Neuronal stem cell (in vitro differentiated cells): ENCODE measurements at regions not wholly inside any gene's neighbourhood (a gene's known extent, or its start where the extent isn't known, plus 50 kb on each side); places are given as distances from the start of the nearest gene placed in this dataset.

ENCODE experiments used
- DNase-seq: peaks from one replicate; pipeline ENCODE4 v3.0.0-alpha.2; 2013; ENCODE audit warnings: low spot score
- H2AFZ ChIP-seq: one replicate; pipeline ENCODE4 v1.6.1; 2013; ENCODE audit warnings: mild to moderate bottlenecking, low read length, inconsistent platforms
- H2AK5ac ChIP-seq: 2 replicates; pipeline ENCODE4 v1.6.1; 2013; ENCODE audit warnings: low read depth, mild to moderate bottlenecking, inconsistent platforms, low read length, moderate library complexity, mixed read lengths
- H2BK120ac ChIP-seq: 2 replicates; pipeline ENCODE4 v1.6.1; 2013; ENCODE audit warnings: low read depth, mild to moderate bottlenecking, inconsistent platforms, low read length, moderate library complexity, mixed read lengths
- H2BK12ac ChIP-seq: one replicate; pipeline ENCODE4 v1.6.1; 2013; ENCODE audit warnings: low read length, inconsistent platforms
- H2BK15ac ChIP-seq: 2 replicates; pipeline ENCODE4 v1.6.1; 2013; ENCODE audit warnings: mild to moderate bottlenecking, low read length, inconsistent platforms, mixed read lengths
- H2BK5ac ChIP-seq: one replicate; pipeline ENCODE4 v1.6.1; 2013; ENCODE audit warnings: inconsistent platforms, mild to moderate bottlenecking, low read length, moderate library complexity
- H3K14ac ChIP-seq: one replicate; pipeline ENCODE4 v1.6.1; 2013; ENCODE audit warnings: low read length, inconsistent platforms
- H3K18ac ChIP-seq: 2 replicates; pipeline ENCODE4 v1.6.1; 2013; ENCODE audit warnings: low read length, inconsistent platforms
- H3K23ac ChIP-seq: 2 replicates; pipeline ENCODE4 v1.6.1; 2013; ENCODE audit warnings: low read depth, mild to moderate bottlenecking, mixed read lengths, low read length, inconsistent platforms; ENCODE audit not compliant: poor library complexity
- H3K27ac ChIP-seq: replicated peaks from 3 replicates; pipeline ENCODE4 v1.5.1; 2013; ENCODE audit warnings: low read length, inconsistent platforms
- H3K27me3 ChIP-seq, 3 experiments: 2 replicates each; pipeline ENCODE4 v1.6.1; 2013; ENCODE audit warnings: low read length in 3 of 3, mild to moderate bottlenecking in 2 of 3, inconsistent platforms in 1 of 3, low read depth in 1 of 3, mixed read lengths in 1 of 3, moderate library complexity in 1 of 3; ENCODE audit not compliant: control insufficient read depth in 3 of 3, insufficient read depth in 3 of 3
- H3K36me3 ChIP-seq, 2 donors: replicated peaks in 1 of 2; 2 replicates each; pipeline ENCODE4 v1.6.1; 2013; ENCODE audit warnings: low read length in 2 of 2; ENCODE audit not compliant: control insufficient read depth in 2 of 2, insufficient read depth in 2 of 2
- H3K4ac ChIP-seq: 2 replicates; pipeline ENCODE4 v1.6.1; 2013; ENCODE audit warnings: inconsistent platforms, mild to moderate bottlenecking, low read length, moderate library complexity
- H3K4me1 ChIP-seq, 2 donors: 1 replicate in 1 of 2; 2 replicates in 1 of 2; pipeline ENCODE4 v1.6.1; 2013; ENCODE audit warnings: low read length in 2 of 2, low read depth in 1 of 2; ENCODE audit not compliant: control insufficient read depth in 2 of 2, insufficient read depth in 1 of 2
- H3K4me2 ChIP-seq: one replicate; pipeline ENCODE4 v1.6.1; 2013; ENCODE audit warnings: mild to moderate bottlenecking, low read length, inconsistent platforms; ENCODE audit not compliant: insufficient read depth, poor library complexity, severe bottlenecking
- H3K4me3 ChIP-seq, 2 donors: 2 replicates each; pipeline ENCODE4 v1.5.1; 2013; ENCODE audit warnings: low read length in 2 of 2, mild to moderate bottlenecking in 2 of 2, inconsistent platforms in 1 of 2, moderate library complexity in 1 of 2
- H3K79me1 ChIP-seq: one replicate; pipeline ENCODE4 v1.6.1; 2013; ENCODE audit warnings: low read depth, mild to moderate bottlenecking, inconsistent platforms, low read length, moderate library complexity
- H3K9ac ChIP-seq: one replicate; pipeline ENCODE4 v1.6.1; 2013; ENCODE audit warnings: mild to moderate bottlenecking, low read depth, low read length, inconsistent platforms; ENCODE audit not compliant: poor library complexity
- H3K9me3 ChIP-seq, 2 donors: replicated peaks in 1 of 2; 2 replicates each; pipeline versions ENCODE3 to v1.6.1; 2013; ENCODE audit warnings: low read length in 2 of 2, mild to moderate bottlenecking in 2 of 2, inconsistent platforms in 1 of 2, low read depth in 1 of 2, mixed read lengths in 1 of 2, moderate library complexity in 1 of 2; ENCODE audit not compliant: control insufficient read depth in 2 of 2, insufficient read depth in 1 of 2
- H4K8ac ChIP-seq: one replicate; pipeline ENCODE4 v1.6.1; 2013; ENCODE audit warnings: low read depth, mild to moderate bottlenecking, inconsistent platforms, low read length, moderate library complexity
- H4K91ac ChIP-seq: one replicate; pipeline ENCODE4 v1.6.1; 2013; ENCODE audit warnings: low read length, low read depth, mild to moderate bottlenecking, inconsistent platforms; ENCODE audit not compliant: poor library complexity
- WGBS, 2 donors: extraction: QIAGEN DNeasy Blood & Tissue Kit; methylation state at CpG; one replicate each; pipeline ENCODE4 v1.1.7; 2013; ENCODE audit warnings: missing lambda C conversion rate in 2 of 2, mixed read lengths in 1 of 2; ENCODE audit not compliant: insufficient read length in 2 of 2, insufficient replicate concordance in 1 of 2; ENCODE audit errors: extremely low coverage in 2 of 2; 5-methylcytosine and 5-hydroxymethylcytosine counted together

DNA sequence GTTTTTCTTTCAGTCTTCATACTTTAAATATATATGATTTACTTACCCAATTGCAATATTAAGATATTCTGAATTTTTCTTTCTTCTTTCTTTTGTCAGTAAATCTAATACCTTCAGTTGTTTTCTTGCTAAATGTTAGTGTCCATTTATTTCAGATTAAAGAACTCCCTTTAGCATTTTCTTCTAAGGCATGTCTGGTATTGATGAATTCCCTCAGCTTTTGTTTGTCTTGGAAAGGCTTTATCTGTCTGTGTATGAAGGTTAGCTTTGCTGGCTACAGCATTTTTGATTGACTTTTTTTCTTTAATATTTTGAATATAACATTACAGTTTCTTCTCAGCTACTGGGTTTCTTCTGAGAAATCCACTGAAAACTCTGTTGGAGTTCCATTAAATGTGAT lies 64.0 kb upstream of the PLSCR4 start:
- no peak overlapping the region for H2BK15ac ChIP-seq

DNA sequence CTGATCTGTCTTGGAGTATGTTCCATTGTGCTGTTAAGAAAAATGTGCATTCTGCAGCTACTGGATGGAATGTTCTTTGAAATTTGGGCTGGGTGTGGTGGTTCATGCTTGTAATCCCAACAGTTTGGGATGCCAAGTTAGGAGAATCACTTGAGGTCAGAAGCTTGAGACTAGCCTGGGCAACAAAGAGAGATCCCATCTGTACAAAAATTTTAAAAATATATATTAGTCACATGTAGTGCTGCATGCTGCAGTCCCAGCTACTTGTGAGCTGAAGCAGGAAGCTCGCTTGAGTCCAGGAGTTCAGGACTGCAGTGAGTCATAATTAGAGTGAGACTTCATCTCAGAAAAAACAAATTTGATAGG lies 62.8 kb upstream of the PLSCR4 start:
- Histone ChIP-seq H3K23ac (no peak overlapping the region), H4K8ac (no peak overlapping the region), H2AK5ac (no peak overlapping the region), H3K79me1 (no peaks in the 10 kb centered on the region), H3K9me3 (no peaks in the 10 kb centered on the region), H4K91ac (no peak overlapping the region), H3K27ac (no peak overlapping the region), H3K4me3 (no peak overlapping the region), H3K9ac (no peak overlapping the region), H2BK12ac (no peak overlapping the region), H3K27me3 (no peaks in the 10 kb centered on the region), H2AFZ (no peak overlapping the region), H2BK120ac (no peak overlapping the region), H2BK5ac (no peak overlapping the region), H3K14ac (no peak overlapping the region), H2BK15ac (no peak overlapping the region), H3K4me2 (no peak overlapping the region), H3K4ac (no peak overlapping the region), H3K4me1 (no peaks in the 10 kb centered on the region), H3K18ac (no peak overlapping the region), H3K36me3 (no peaks in the 10 kb centered on the region)
- DNase-seq, result no peak
- no CpG with 5 or more reads among the region's 1 CpG for WGBS, 2 donors

More for the DNA sequence above, 64.0 kb upstream of the PLSCR4 start:
- Histone ChIP-seq H3K36me3 (no peaks in the 10 kb centered on the region), H3K23ac (no peak overlapping the region), H3K9me3 (no peaks in the 10 kb centered on the region), H3K4ac (no peak overlapping the region), H2BK12ac (no peak overlapping the region), H4K91ac (no peak overlapping the region), H3K18ac (no peak overlapping the region), H2BK5ac (no peak overlapping the region), H3K4me1 (no peaks in the 10 kb centered on the region), H2BK120ac (no peak overlapping the region), H3K27ac (no peak overlapping the region), H3K4me3 (no peak overlapping the region), H3K14ac (no peak overlapping the region), H2AK5ac (no peak overlapping the region), H3K9ac (no peak overlapping the region), H3K27me3 (no peaks in the 10 kb centered on the region), H2AFZ (no peak overlapping the region), H3K4me2 (no peak overlapping the region), H3K79me1 (no peaks in the 10 kb centered on the region), H4K8ac (no peak overlapping the region)
- DNase-seq, result no peak

DNA sequence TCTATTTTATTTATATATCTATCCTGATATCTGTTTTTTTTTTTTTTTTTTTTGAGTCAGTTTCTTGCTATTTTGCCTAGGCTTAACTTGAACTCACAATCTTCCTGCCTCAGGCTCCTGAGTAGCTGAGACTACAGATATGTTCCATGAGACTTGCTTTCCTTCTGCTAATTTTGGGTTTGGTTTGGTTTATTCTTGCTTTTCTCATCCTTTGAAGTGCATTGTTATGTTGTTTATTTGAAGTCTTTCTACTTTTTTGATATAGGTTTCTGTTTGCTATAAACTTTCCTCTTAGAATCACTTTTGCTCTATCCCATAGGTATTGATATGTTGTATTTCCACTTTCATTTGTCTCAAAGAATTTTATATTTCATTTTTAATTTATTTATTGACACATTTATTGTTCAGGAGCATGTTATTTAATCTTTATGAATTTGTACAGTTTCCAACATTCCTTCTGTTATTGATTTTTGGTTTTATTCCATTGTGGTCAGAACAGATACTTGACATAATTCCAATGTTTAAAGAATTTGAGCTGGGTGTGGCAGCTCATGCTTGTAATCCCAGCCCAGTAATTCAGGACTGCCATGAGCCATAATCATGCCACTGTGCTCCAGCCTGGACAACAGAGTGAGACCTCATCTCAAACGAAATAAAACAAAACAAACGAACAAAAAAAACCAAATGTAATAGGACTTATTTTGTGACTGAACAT lies 62.3 kb upstream of the PLSCR4 start:
- H3K23ac ChIP-seq, result no peak overlapping the region
- no CpG with 5 or more reads among the region's 2 CpGs for WGBS, 2 donors
- no peak overlapping the region for H3K4me3 ChIP-seq
- no peak overlapping the region for H2BK120ac ChIP-seq
- H2BK15ac ChIP-seq, result no peak overlapping the region
- no peak overlapping the region for H2AFZ ChIP-seq
- H2BK5ac ChIP-seq, result no peak overlapping the region
- no peak overlapping the region for H4K8ac ChIP-seq
- no peaks in the 10 kb centered on the region for H3K79me1 ChIP-seq
- H3K4me2 ChIP-seq, result no peak overlapping the region
- no peak overlapping the region for H2BK12ac ChIP-seq
- H3K27ac ChIP-seq, result no peak overlapping the region
- no peaks in the 10 kb centered on the region for H3K9me3 ChIP-seq
- no peak overlapping the region for H3K9ac ChIP-seq
- H3K27me3 ChIP-seq, result no peaks in the 10 kb centered on the region
- H4K91ac ChIP-seq, result no peak overlapping the region
- no peaks in the 10 kb centered on the region for H3K36me3 ChIP-seq
- H3K4ac ChIP-seq, result no peak overlapping the region
- H3K4me1 ChIP-seq, result no peaks in the 10 kb centered on the region
- H2AK5ac ChIP-seq, result no peak overlapping the region
- no peak for DNase-seq
- H3K14ac ChIP-seq, result no peak overlapping the region
- H3K18ac ChIP-seq, result no peak overlapping the region

DNA sequence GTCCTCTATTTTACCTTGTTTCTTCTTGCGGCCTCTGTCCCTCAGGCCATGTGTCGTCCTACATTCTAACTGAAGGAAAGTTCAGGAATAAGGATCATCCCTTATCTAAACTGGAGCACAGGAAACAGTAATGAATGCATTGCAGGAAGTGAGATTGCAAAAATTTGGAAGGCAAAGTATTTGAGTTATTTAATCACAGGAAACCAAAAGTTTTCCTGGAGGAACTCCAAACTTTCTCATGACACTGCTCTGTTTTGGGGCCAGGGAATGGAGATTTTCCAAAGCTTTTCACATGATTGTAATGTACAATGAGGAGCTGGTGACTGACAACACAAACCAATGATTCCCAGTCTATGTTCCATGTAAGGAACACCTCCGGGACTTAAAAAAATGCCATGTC lies 57.8 kb upstream of the PLSCR4 start:
- no CpG with 5 or more reads among the region's 3 CpGs for WGBS, 2 donors
- no peak overlapping the region for H3K27ac ChIP-seq

More for the DNA sequence above, 57.8 kb upstream of the PLSCR4 start:
- H2BK12ac ChIP-seq, result no peak overlapping the region
- H3K4me2 ChIP-seq, result no peak overlapping the region
- no peak overlapping the region for H2BK15ac ChIP-seq
- no peak overlapping the region for H3K18ac ChIP-seq
- no peak overlapping the region for H4K8ac ChIP-seq
- no peaks in the 10 kb centered on the region for H3K79me1 ChIP-seq
- H2BK5ac ChIP-seq, result no peak overlapping the region
- H3K9me3 ChIP-seq, result no peaks in the 10 kb centered on the region
- H4K91ac ChIP-seq, result no peak overlapping the region
- DNase-seq, result no peak
- no peak overlapping the region for H3K14ac ChIP-seq
- no peak overlapping the region for H3K23ac ChIP-seq
- no peaks in the 10 kb centered on the region for H3K36me3 ChIP-seq
- no peaks in the 10 kb centered on the region for H3K4me1 ChIP-seq
- H3K4me3 ChIP-seq, result no peak overlapping the region
- H2BK120ac ChIP-seq, result no peak overlapping the region
- no peak overlapping the region for H2AK5ac ChIP-seq
- no peak overlapping the region for H3K9ac ChIP-seq
- H3K4ac ChIP-seq, result no peak overlapping the region
- peak overlapping the region; percentile 28 for H2AFZ ChIP-seq
- H3K27me3 ChIP-seq, result no peaks in the 10 kb centered on the region
